H1 (cell line): ENCODE measurements at regions not wholly inside any gene's neighbourhood (a gene's known extent, or its start where the extent isn't known, plus 50 kb on each side); places are given as distances from the start of the nearest gene placed in this dataset.

Source experiments
- CHD7 ChIP-seq: fragments of 300-600 bp; sonication (generic); IDR thresholded peaks from 2 replicates; pipeline ENCODE4 v1.7.1; 2012; ENCODE audit warnings: low read length, moderate library complexity, mild to moderate bottlenecking, inconsistent platforms; ENCODE audit not compliant: insufficient replicate concordance
- NANOG ChIP-seq: IDR thresholded peaks from 2 replicates; pipeline ENCODE4 v1.6.1; 2011; ENCODE audit warnings: low read length, low read depth, mild to moderate bottlenecking, inconsistent platforms; ENCODE audit not compliant: insufficient read depth, poor library complexity, severe bottlenecking

- TF ChIP-seq CHD7 (no peak), NANOG (no peak)
- TF ChIP-seq, all 59 proteins: peak for 0
These were observed 155.8 kb upstream of the ZNF608 start (continued) for GRCh38 chr5:124902097-124902821.
